GM12878 (cell line): ENCODE measurements at regions not wholly inside any gene's neighbourhood (a gene's known extent, or its start where the extent isn't known, plus 50 kb on each side); places are given as distances from the start of the nearest gene placed in this dataset.

Experiments
- ATAC-seq: fragments of 200-7000 bp; cut with Tn5 transposase; 3 replicates; pipeline ENCODE4 v1.9.1; 2020; ENCODE audit warnings: mild to moderate bottlenecking, moderate library complexity
- BruUV-seq: library from RNA; stranded (reverse); fragments of 400-500 nt; replicated peaks from 2 replicates; lab custom pipeline; 2021; lab: Mats Ljungman, UMichigan
- CTCF ChIA-PET: fragments of 300-600 bp; sonication (Branson Sonifier 250); formaldehyde crosslinking; extraction: SDS; loops from one replicate; lab custom pipeline; 2021; ENCODE audit warnings: inconsistent platforms; lab: Yijun Ruan, JAX
- POLR2A ChIA-PET: fragments of 350-600 bp; formaldehyde crosslinking; extraction: SDS; loops from one replicate; lab custom pipeline; 2021; ENCODE audit warnings: inconsistent platforms; lab: Charles Lee
- RAD21 ChIA-PET: fragments of 300-600 bp; sonication (Branson Sonifier 250); formaldehyde crosslinking; loops from one replicate; lab custom pipeline; 2023; ENCODE audit warnings: antibody characterized with exemption; ENCODE audit not compliant: unreplicated experiment; lab: Charles Lee
- SMC1A ChIA-PET: fragments of 300-600 bp; sonication (Branson Sonifier 250); formaldehyde crosslinking; loops from one replicate; lab custom pipeline; 2023; ENCODE audit not compliant: unreplicated experiment, uncharacterized antibody; lab: Charles Lee
- DNase-seq: peaks from one replicate; pipeline ENCODE4 v3.0.0-alpha.2; 2011; ENCODE audit warnings: low read depth, low spot score
- FAIRE-seq: peaks from 3 replicates; lab custom pipeline; 2011; peaks lifted over from hg19 to GRCh38; lab: Jason Lieb, UNC
- H2AFZ ChIP-seq: 2 replicates; pipeline ENCODE4 v1.6.0; 2011; ENCODE audit warnings: low read depth, low read length, control low read depth; ENCODE audit not compliant: control insufficient read depth
- H3K27ac ChIP-seq: 2 replicates; pipeline ENCODE4 v1.5.1; 2011; ENCODE audit warnings: control low read depth; ENCODE audit not compliant: control insufficient read depth, insufficient read depth
- H3K27me3 ChIP-seq, 2 experiments: replicated peaks in 1 of 2; 2 replicates each; pipeline versions ENCODE4 v1.6.0 to v1.6.1; 2011; ENCODE audit warnings: low read length in 1 of 2; ENCODE audit not compliant: control insufficient read depth in 2 of 2, insufficient read depth in 2 of 2
- H3K36me3 ChIP-seq, 2 experiments: 2 replicates each; pipeline ENCODE4 v1.5.1; 2011; ENCODE audit warnings: low read length in 1 of 2; ENCODE audit not compliant: control insufficient read depth in 2 of 2, insufficient read depth in 2 of 2
- H3K4me1 ChIP-seq: 2 replicates; pipeline ENCODE4 v1.6.1; 2011; ENCODE audit warnings: mild to moderate bottlenecking, low read length, moderate library complexity, mixed read lengths; ENCODE audit not compliant: control insufficient read depth, insufficient read depth
- H3K4me2 ChIP-seq: 2 replicates; pipeline ENCODE4 v1.6.0; 2011; ENCODE audit warnings: control low read depth; ENCODE audit not compliant: control insufficient read depth, insufficient read depth
- H3K4me3 ChIP-seq: fragments of 200-600 bp; sonication (generic); 2 replicates; pipeline ENCODE4 v1.5.1; 2016
- H3K79me2 ChIP-seq: 2 replicates; pipeline ENCODE4 v1.6.0; 2011; ENCODE audit warnings: low read length; ENCODE audit not compliant: control insufficient read depth, insufficient read depth
- H3K9ac ChIP-seq: 2 replicates; pipeline ENCODE4 v1.8.0; 2011; ENCODE audit warnings: low read length, control low read depth, mixed read lengths; ENCODE audit not compliant: control insufficient read depth, insufficient read depth
- H3K9me3 ChIP-seq: replicated peaks from 3 replicates; pipeline ENCODE4 v1.5.1; 2011; ENCODE audit warnings: mild to moderate bottlenecking, low read length; ENCODE audit not compliant: control insufficient read depth, insufficient read depth
- H4K20me1 ChIP-seq: 2 replicates; pipeline ENCODE4 v1.6.0; 2011; ENCODE audit not compliant: control insufficient read depth, insufficient read depth
- KAT2A ChIP-seq: conservative IDR thresholded peaks from 2 replicates; pipeline ENCODE4 v1.6.1; 2011; ENCODE audit warnings: low read depth, low read length; ENCODE audit not compliant: control insufficient read depth
- SIX5 ChIP-seq: IDR thresholded peaks from 2 replicates; pipeline ENCODE4 v1.6.1; 2011; ENCODE audit warnings: mild to moderate bottlenecking, low read depth, low read length, moderate library complexity; ENCODE audit not compliant: severe bottlenecking
- USF2 ChIP-seq: IDR thresholded peaks from 2 replicates; pipeline ENCODE4 v1.6.1; 2011; ENCODE audit warnings: low read depth, low read length, improper control_type of control experiment, borderline replicate concordance
- WGBS: methylation state at CpG from one replicate; pipeline ENCODE4 v1.1.6; 2016; ENCODE audit warnings: low lambda C conversion rate; ENCODE audit not compliant: insufficient replicate concordance, insufficient coverage; ENCODE audit errors: missing lambda C conversion rate; 5-methylcytosine and 5-hydroxymethylcytosine counted together
- in situ Hi-C: fragments of 300-500 bp; cut with MboI; formaldehyde crosslinking; loops from 9 replicates; pipeline ENCODE4 v1.14.3; 2018; ENCODE audit warnings: mixed read lengths
- intact Hi-C: fragments of 100-400 bp; cut with micrococcal nuclease; formaldehyde crosslinking; loops from one replicate; pipeline ENCODE4 v1.14.2; 2022; ENCODE audit not compliant: unreplicated experiment
- TF ChIP-seq, protein P1 (sequence below): fragments of 450-650 bp; conservative IDR thresholded peaks from 2 replicates; pipeline ENCODE4 v1.6.1; 2017; ENCODE audit warnings: mild to moderate bottlenecking, moderate library complexity
- TF ChIP-seq, protein P2 (sequence below): fragments of 450-650 bp; IDR thresholded peaks from 2 replicates; pipeline ENCODE4 v1.6.1; 2017; ENCODE audit warnings: borderline replicate concordance
- TF ChIP-seq, protein P3 (sequence below): fragments of 450-650 bp; IDR thresholded peaks from 2 replicates; pipeline ENCODE4 v1.6.1; 2017; ENCODE audit warnings: mild to moderate bottlenecking, moderate library complexity

- no peak overlapping the region for H2AFZ ChIP-seq
- no peak overlapping the region for H3K4me3 ChIP-seq
- ATAC-seq (no peak), FAIRE-seq (no peak), DNase-seq (no peak)
- ChIA-PET POLR2A (no interaction called here), SMC1A (interaction anchor here (1.0 kb wide), 1 partner anchor 9 kb away, joined by 4 read pairs; no protein-coding TSS in a partner anchor), CTCF (no interaction called here), RAD21 (no interaction called here)
- H4K20me1 ChIP-seq: no peaks in the 10 kb centered on the region
- no peak overlapping the region for H3K27ac ChIP-seq
- no peaks in the 10 kb centered on the region for H3K36me3 ChIP-seq
- in situ Hi-C loops: no loop called here
- intact Hi-C loops: no loop called here
- H3K4me2 ChIP-seq: no peak overlapping the region
- H3K9ac ChIP-seq: no peak overlapping the region
- BruUV-seq: no TSS peak
- TF ChIP-seq, protein P1, sequence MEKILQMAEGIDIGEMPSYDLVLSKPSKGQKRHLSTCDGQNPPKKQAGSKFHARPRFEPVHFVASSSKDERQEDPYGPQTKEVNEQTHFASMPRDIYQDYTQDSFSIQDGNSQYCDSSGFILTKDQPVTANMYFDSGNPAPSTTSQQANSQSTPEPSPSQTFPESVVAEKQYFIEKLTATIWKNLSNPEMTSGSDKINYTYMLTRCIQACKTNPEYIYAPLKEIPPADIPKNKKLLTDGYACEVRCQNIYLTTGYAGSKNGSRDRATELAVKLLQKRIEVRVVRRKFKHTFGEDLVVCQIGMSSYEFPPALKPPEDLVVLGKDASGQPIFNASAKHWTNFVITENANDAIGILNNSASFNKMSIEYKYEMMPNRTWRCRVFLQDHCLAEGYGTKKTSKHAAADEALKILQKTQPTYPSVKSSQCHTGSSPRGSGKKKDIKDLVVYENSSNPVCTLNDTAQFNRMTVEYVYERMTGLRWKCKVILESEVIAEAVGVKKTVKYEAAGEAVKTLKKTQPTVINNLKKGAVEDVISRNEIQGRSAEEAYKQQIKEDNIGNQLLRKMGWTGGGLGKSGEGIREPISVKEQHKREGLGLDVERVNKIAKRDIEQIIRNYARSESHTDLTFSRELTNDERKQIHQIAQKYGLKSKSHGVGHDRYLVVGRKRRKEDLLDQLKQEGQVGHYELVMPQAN: no peak
- TF ChIP-seq SIX5: no peak
- no peak for TF ChIP-seq USF2
- TF ChIP-seq, protein P2, sequence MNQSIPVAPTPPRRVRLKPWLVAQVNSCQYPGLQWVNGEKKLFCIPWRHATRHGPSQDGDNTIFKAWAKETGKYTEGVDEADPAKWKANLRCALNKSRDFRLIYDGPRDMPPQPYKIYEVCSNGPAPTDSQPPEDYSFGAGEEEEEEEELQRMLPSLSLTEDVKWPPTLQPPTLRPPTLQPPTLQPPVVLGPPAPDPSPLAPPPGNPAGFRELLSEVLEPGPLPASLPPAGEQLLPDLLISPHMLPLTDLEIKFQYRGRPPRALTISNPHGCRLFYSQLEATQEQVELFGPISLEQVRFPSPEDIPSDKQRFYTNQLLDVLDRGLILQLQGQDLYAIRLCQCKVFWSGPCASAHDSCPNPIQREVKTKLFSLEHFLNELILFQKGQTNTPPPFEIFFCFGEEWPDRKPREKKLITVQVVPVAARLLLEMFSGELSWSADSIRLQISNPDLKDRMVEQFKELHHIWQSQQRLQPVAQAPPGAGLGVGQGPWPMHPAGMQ: no peak
- TF ChIP-seq KAT2A: no peak
- TF ChIP-seq, protein P3, sequence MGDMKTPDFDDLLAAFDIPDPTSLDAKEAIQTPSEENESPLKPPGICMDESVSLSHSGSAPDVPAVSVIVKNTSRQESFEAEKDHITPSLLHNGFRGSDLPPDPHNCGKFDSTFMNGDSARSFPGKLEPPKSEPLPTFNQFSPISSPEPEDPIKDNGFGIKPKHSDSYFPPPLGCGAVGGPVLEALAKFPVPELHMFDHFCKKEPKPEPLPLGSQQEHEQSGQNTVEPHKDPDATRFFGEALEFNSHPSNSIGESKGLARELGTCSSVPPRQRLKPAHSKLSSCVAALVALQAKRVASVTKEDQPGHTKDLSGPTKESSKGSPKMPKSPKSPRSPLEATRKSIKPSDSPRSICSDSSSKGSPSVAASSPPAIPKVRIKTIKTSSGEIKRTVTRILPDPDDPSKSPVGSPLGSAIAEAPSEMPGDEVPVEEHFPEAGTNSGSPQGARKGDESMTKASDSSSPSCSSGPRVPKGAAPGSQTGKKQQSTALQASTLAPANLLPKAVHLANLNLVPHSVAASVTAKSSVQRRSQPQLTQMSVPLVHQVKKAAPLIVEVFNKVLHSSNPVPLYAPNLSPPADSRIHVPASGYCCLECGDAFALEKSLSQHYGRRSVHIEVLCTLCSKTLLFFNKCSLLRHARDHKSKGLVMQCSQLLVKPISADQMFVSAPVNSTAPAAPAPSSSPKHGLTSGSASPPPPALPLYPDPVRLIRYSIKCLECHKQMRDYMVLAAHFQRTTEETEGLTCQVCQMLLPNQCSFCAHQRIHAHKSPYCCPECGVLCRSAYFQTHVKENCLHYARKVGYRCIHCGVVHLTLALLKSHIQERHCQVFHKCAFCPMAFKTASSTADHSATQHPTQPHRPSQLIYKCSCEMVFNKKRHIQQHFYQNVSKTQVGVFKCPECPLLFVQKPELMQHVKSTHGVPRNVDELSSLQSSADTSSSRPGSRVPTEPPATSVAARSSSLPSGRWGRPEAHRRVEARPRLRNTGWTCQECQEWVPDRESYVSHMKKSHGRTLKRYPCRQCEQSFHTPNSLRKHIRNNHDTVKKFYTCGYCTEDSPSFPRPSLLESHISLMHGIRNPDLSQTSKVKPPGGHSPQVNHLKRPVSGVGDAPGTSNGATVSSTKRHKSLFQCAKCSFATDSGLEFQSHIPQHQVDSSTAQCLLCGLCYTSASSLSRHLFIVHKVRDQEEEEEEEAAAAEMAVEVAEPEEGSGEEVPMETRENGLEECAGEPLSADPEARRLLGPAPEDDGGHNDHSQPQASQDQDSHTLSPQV: no peak
- H3K9me3 ChIP-seq: no peaks in the 10 kb centered on the region
- WGBS: 0% methylated on average over 2 of the region's 2 CpGs
- H3K27me3 ChIP-seq: no peaks in the 10 kb centered on the region
- H3K79me2 ChIP-seq: no peaks in the 10 kb centered on the region
- H3K4me1 ChIP-seq: no peaks in the 10 kb centered on the region
Observed at GRCh38 chr12:87608321-87608720, 420.9 kb downstream of the C12orf50 start.
